HG03039 (cell line): ENCODE measurements at regions not wholly inside any gene's neighbourhood (a gene's known extent, or its start where the extent isn't known, plus 50 kb on each side); places are given as distances from the start of the nearest gene placed in this dataset.

Source experiments
- ATAC-seq: cut with Tn5 transposase; IDR thresholded peaks from one replicate; pipeline ENCODE4 v1.9.1; 2021; ENCODE audit warnings: mild to moderate bottlenecking, moderate library complexity; ENCODE audit not compliant: unreplicated experiment

DNA sequence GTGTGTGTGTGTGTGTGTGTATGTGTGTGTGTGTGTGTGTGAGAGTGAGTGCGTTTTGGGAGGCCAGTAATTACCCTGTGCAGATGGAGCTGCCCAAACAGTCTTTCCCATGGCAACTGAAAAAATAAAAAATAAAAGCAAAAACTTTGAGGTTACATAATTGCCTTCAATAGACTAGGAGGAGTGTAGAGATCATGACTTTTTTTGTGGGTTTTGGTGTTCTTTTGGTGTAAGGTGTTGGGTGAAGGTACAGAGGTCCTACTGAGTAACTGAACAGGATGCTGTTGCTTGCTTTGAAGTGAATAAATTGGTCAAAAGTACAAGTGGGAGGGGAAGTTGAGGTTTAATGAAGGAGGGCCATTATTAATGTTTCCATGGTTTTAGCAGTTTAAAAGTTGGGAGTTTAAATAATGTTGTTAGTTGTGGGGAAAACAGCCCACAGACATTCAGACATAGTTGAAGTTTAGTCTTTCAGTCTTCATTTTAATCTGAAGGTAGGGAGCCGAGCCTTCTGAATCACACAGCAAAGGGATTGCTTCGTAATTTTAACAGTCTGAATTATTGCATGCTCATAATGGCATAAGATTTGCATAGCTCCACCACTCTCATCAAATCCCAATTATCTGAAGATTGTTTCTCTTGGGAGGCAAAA is 251.4 kb downstream of the PRL start:
- no peak for ATAC-seq

GRCh38 chr6:22049002-22049401 is 247.8 kb downstream of the PRL start:
- no peak for ATAC-seq

GRCh38 chr6:22053391-22053997 is 243.3 kb downstream of the PRL start:
- ATAC-seq: no peak

- ATAC-seq: no peak
Measured at GRCh38 chr6:22056398-22056797, 240.4 kb downstream of the PRL start.

DNA sequence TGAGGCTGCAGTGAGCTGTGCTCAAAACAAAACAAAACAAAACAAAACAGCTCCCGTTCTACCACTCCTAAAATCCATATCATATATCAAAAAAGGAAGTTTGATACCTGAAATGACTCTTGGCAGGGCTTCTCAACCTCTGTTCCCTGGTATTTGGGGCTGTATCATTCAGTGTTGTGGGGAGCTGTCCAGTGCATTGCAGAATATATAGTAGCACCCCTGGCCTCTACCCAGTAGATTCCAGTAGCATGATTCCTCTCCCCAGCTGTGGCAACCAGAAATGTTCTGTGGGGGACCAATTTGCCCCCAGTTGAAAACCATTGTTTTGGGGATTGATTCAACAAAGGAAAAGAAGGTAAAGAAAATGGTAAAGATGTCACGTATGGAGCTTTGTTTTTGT is 238.9 kb downstream of the PRL start:
- no peak for ATAC-seq

DNA sequence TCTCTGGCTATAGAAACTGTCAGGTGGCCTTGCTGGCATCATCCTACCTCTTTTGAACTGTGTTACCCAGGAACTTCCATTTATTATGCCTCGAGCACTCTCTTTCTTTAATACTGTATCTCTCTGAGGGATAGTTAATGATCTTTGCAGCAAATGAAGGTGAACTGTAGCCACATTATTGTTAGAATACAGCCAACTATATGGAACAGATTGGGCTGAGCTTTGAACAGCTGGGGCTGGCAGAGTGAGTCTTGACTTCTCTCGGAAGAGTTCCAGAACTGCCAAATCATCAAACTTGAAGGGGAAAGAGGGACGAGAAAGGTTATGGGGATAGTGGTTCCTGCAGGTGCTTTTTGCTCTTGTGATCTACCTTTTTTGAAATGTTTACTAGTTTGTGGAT is 237.7 kb downstream of the PRL start:
- ATAC-seq: no peak

DNA sequence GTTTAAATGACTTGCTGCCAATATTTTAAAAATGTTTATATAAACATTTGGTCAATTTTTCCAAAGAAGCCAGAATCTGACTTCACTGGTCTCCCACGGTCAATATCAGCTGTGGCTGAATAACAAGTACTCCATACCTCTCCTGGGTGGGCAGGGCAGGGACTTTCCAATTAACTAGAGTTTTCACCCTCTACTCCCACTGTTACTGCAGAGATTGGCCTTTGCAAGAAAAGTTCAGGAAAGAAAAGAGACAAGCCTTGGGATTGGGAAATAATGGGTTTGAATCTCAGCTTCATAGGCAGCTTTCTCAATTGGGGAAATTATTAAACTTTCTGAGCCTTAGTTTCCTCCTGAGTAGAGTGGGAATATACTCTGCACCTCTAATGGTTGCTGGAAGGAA is 236.9 kb downstream of the PRL start:
- ATAC-seq: no peak

DNA sequence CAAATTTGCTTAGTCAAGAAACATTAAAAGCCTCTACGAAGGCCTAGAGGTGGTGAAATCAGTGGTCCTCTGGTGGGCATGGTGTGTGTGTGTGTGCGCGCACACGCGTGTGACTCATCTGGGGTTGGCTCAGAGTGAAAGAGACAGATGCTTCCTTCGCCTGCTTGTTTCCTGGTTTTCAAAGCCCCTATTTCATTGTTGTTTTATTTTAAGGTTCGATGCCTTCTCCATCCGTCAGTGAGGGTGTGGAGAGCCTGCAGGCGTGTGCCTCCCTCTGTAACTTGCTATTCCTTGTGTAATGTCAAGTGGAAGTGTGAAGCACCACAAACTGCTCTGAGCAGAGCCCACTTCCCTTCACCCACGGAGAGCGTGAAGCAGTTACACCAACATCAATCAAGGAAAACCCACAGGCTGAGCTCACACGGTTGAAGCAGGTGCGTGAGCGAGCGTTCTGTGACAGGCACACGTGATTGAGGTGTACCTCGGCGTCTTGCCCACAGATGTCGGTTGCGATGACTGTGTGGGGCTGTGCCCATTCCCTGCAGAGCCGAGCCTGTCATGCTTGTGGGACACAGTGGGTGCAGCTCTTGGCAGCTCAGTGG is 233.9 kb downstream of the PRL start:
- ATAC-seq: peak; percentile 70

- peak; percentile 23 for ATAC-seq
Measured at GRCh38 chr6:22064558-22064957, 232.3 kb downstream of the PRL start.

DNA sequence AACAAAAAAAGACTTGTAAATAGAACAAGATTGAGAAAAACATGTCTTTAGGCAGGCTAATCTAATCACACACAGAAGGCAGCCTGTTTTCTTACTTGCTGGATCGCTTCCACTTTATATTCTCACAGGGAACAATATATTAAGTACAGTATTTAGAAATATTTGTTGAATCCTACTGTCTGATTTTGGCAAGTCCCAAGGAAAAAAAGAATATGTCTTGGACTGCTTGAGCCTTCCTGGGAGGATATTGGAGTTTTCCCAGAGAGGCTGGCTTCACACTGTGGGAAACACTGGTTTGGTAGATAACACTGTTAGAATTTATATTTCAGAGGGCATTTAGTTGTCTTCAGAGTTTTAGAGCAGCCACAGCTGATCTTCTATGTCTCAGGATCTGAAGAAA is 229.7 kb downstream of the PRL start:
- no peak for ATAC-seq

DNA sequence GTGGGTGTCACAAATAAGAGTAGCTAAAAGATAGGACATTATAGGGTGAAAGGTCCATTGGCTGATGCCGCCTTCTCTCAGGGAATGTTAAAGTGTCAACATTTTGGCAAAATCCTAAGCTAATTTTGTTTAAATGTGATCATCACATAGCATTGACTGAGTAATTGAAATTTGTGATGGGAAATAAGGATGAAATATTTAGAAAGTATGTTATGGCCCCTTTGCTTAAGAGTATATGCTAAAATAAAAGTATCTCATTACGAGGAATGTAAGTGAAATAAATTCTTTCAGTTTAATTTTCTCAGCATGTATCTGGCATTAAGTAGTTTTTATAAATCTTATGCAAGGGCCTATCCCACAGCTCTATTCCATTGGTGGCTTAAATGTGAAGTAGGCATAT is 229.2 kb downstream of the PRL start:
- ATAC-seq: no peak

- ATAC-seq: peak; percentile 70
Measured at GRCh38 chr6:22068561-22069305, 228.1 kb downstream of the PRL start.

GRCh38 chr6:22069306-22069800 is 227.5 kb downstream of the PRL start:
- no peak for ATAC-seq

DNA sequence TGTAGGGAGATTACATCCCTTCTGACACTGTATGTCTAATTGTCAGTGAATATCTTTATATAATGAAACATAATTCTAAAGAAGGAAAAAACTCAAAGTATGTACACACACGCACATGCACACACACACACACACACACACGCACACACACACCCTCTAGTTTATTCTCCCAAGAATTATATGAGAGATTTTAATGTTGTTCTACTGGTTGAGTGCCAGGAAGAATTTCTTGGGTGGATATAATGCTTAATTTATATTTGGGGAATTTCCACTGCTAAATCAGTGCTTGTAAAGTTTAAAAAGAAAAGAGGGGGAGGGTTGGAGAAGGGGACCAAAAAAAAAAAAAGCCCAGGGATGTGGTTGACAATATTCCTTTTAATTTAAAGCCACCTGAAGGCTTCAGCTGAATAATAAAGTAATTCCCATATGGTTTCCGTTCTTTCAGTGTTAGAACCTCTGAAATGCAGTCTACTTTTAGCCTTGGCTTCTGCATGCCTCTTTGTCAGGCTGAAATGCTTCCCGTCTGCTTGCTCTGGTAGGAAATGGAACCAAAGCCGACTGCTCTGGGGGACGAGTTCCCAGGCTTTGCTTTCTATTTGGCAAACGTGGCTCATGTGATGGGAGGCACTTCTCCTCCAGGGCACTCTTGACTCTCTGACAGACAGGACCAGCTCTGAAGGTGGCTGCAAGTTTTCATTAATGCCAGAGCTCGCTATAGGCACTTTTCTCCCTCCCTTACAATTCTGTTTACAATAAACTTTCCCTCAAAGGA is 225.4 kb downstream of the PRL start:
- ATAC-seq: no peak

DNA sequence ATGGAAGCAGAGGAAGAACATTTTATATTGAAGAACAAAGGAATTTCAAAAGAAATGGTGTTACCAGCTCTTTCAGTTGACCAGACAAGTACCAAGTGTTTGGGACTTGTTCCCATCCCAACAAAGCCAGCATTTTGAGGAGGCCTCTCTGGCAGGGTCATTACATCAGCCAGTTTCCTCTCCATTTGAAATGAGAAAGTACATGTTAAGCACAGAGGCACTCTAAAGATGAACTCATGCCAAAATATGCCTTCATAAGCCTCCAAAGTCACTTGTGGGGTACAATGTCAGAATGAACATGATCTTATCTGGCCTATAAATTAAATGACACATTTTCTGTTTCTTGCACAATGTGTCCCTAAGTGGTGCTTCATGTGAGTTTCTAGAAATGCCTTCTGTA is 223.9 kb downstream of the PRL start:
- ATAC-seq: no peak

- ATAC-seq: no peak
Measured at GRCh38 chr6:22073516-22074198, 223.2 kb downstream of the PRL start.

GRCh38 chr6:22078288-22078687 is 218.5 kb downstream of the PRL start:
- no peak for ATAC-seq

- no peak for ATAC-seq
Measured at GRCh38 chr6:22078802-22079545, 217.9 kb downstream of the PRL start.

DNA sequence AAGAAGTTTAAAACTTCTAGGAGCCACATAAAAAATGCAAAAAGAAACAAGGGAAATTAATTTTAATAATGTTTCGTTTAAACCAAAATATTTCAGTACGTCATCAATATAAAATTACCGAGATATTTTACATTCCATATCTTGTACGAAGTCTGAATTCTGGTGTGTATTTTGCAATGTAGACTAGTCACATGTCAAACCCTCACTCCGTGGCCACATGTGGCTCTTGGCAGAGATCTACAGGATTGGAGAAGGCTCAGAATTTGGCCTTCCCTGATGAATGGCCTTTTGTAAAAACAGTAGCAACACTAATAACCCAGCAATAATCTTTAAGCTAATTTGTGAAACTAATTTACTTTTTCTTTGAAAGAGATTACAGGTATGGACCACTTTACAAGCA is 217.1 kb downstream of the PRL start:
- ATAC-seq: no peak

GRCh38 chr6:22081709-22082108 is 215.1 kb downstream of the PRL start:
- no peak for ATAC-seq
